RWPE2 (cell line): ENCODE measurements at regions not wholly inside any gene's neighbourhood (a gene's known extent, or its start where the extent isn't known, plus 50 kb on each side); places are given as distances from the start of the nearest gene placed in this dataset.

Source experiments
- ATAC-seq: fragments of 200-7000 bp; cut with Tn5 transposase; 3 replicates; pipeline ENCODE4 v1.9.1; 2021; ENCODE audit warnings: low read depth
- DNase-seq: peaks from one replicate; pipeline ENCODE4 v3.0.0-alpha.2; 2020; ENCODE audit warnings: low spot score
- H3K27ac ChIP-seq: fragments of 450-650 bp; 2 replicates; pipeline ENCODE4 v1.5.1; 2017; ENCODE audit warnings: mild to moderate bottlenecking; ENCODE audit not compliant: poor library complexity, severe bottlenecking
- H3K27me3 ChIP-seq: fragments of 250-450 bp; sonication (Bioruptor Pico); 2 replicates; pipeline ENCODE4 v1.5.1; 2021; ENCODE audit warnings: mild to moderate bottlenecking, moderate library complexity; ENCODE audit not compliant: insufficient read depth, poor library complexity, severe bottlenecking
- H3K36me3 ChIP-seq: fragments of 250-450 bp; sonication (Bioruptor Pico); 2 replicates; pipeline ENCODE4 v1.5.1; 2020; ENCODE audit warnings: low read depth, mild to moderate bottlenecking, moderate library complexity
- H3K4me1 ChIP-seq: fragments of 250-450 bp; sonication (Bioruptor Pico); 2 replicates; pipeline ENCODE4 v1.5.1; 2021; ENCODE audit warnings: mild to moderate bottlenecking, moderate library complexity; ENCODE audit not compliant: insufficient read depth, poor library complexity, severe bottlenecking
- H3K4me3 ChIP-seq: fragments of 250-450 bp; sonication (Bioruptor Pico); 2 replicates; pipeline ENCODE4 v1.5.1; 2021; ENCODE audit warnings: mild to moderate bottlenecking, moderate library complexity; ENCODE audit not compliant: severe bottlenecking
- H3K9me3 ChIP-seq: fragments of 250-450 bp; sonication (Bioruptor Pico); 2 replicates; pipeline ENCODE4 v1.5.1; 2021; ENCODE audit warnings: mild to moderate bottlenecking, moderate library complexity; ENCODE audit not compliant: severe bottlenecking
- TF ChIP-seq, protein P1 (sequence below): fragments of 450-650 bp; IDR thresholded peaks from one replicate; pipeline ENCODE4 v1.5.1; 2017; ENCODE audit warnings: mild to moderate bottlenecking, moderate library complexity; ENCODE audit not compliant: poor library complexity, severe bottlenecking

DNA sequence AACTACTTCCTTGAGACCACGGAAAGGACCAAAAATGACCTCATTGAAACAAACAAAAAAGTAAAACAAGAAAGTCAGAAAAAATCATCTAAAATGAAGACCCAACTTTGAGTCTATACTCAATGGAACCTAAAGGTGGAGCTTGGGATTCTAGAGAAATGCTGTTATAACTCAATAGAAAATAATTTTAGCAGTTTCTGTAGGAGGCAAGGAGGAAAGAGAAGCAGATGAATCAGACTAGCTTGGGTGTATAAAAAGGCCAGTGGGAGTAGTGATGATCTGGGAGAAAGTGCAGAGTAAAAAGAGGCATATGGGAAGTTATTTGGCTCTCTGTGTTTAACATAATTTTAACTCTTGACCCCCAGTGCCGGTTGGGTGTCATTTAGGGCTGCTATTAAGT lies 94.4 kb downstream of the TMCO5A start:
- Histone ChIP-seq H3K4me3 (no peak overlapping the region), H3K4me1 (no peaks in the 10 kb centered on the region), H3K27ac (no peak overlapping the region), H3K9me3 (no peaks in the 10 kb centered on the region), H3K27me3 (no peaks in the 10 kb centered on the region), H3K36me3 (no peaks in the 10 kb centered on the region)
- DNase-seq (no peak), ATAC-seq (peak; percentile 54)
- TF ChIP-seq, protein P1, sequence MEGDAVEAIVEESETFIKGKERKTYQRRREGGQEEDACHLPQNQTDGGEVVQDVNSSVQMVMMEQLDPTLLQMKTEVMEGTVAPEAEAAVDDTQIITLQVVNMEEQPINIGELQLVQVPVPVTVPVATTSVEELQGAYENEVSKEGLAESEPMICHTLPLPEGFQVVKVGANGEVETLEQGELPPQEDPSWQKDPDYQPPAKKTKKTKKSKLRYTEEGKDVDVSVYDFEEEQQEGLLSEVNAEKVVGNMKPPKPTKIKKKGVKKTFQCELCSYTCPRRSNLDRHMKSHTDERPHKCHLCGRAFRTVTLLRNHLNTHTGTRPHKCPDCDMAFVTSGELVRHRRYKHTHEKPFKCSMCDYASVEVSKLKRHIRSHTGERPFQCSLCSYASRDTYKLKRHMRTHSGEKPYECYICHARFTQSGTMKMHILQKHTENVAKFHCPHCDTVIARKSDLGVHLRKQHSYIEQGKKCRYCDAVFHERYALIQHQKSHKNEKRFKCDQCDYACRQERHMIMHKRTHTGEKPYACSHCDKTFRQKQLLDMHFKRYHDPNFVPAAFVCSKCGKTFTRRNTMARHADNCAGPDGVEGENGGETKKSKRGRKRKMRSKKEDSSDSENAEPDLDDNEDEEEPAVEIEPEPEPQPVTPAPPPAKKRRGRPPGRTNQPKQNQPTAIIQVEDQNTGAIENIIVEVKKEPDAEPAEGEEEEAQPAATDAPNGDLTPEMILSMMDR: peak; percentile 3

DNA sequence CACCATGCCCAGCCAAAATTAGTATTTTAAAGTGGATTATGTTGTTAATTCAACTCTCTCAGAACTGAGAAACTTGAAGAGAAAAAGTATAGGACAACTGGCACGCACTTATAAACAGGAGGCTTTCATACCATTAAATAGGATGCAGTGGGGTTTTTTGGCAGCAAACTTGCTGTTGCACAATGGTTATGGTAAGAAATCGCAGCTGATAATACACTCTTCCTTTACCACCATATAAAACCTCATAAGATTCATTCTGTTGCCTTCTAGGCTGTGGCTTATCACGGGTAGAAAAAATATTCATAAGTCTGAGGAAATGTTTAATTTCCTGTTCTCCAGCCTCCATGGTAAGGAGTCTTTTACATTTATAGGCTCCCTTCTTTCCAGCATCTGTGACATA lies 95.3 kb downstream of the TMCO5A start:
- Histone ChIP-seq H3K4me1 (no peaks in the 10 kb centered on the region), H3K9me3 (no peaks in the 10 kb centered on the region), H3K27me3 (no peaks in the 10 kb centered on the region), H3K36me3 (no peaks in the 10 kb centered on the region), H3K27ac (no peak overlapping the region), H3K4me3 (no peak overlapping the region)
- DNase-seq (no peak), ATAC-seq (no peak)
- TF ChIP-seq, protein P1: no peak

DNA sequence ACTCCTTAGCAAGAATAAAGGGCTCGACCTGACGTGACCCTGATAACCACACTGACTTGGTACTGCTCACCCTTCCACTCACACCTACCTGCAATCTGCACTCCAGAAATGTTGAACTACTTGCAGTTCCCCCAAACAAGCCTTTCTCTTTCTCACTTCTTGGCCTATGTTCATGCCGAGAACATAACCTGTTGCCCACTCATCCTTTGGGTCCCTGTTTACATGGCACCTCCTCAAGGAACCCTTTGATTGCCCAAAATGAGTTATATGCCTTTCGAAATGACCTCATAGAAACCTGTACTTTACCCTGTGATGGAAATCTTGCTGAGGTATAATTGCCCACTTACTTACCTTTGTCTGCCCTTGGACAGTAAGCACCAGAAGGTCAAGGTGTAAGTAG lies 96.2 kb downstream of the TMCO5A start:
- TF ChIP-seq, protein P1: no peak
- ATAC-seq (no peak), DNase-seq (no peak)
- Histone ChIP-seq H3K27ac (no peak overlapping the region), H3K4me1 (peaks cover 4% of the 10 kb centered on the region), H3K9me3 (no peaks in the 10 kb centered on the region), H3K4me3 (no peak overlapping the region), H3K27me3 (no peaks in the 10 kb centered on the region), H3K36me3 (no peaks in the 10 kb centered on the region)

DNA sequence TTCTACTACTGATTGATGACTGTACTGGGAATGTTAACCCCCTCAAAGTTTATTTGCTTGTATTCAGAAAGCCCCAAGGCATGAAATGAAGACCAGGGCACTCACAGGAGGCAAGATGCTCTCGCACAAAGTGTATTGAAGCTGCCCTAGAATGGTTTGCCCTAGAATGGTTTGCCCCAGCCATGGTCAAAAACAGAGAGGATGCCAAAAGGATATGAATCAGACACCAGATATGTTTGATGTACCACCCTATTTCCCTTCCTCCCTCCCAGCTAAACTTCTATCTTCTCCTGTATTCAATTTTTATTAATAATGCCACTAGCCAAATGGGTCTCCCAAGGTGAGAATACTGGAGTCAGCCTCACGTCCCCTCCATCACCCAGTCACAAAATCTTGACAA lies 101.3 kb downstream of the TMCO5A start:
- H3K4me3 ChIP-seq: no peak overlapping the region
- ATAC-seq: peak; percentile 34; the same call in 1 of the 3 replicates

DNA sequence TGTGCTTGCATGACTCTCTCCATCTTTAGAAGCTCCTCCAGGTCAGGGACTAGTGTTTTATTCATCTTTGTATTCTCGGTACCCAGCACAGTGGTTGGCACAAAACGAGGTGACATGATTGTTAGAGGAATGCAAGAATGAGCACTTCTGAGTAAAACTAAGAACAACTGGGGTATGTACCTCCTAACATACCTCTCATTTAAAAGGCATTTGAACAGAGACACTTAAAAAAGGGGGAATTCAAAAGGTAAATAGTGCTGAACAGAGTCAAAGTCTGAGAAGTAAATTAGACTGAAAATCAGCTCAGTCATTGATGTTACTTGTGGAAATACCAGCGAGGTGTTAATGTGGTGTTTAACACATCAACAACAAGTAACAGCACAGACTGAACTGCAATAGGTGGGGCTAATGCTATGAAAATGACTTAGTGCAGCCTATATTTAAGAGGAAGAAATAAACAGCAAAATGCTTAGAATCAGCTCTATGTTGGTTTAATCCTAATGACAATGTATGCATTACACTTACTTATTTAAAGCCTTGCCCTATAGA lies 102.4 kb downstream of the TMCO5A start:
- Histone ChIP-seq H3K4me1 (peaks cover 56% of the 10 kb centered on the region), H3K27me3 (no peaks in the 10 kb centered on the region), H3K9me3 (no peaks in the 10 kb centered on the region), H3K4me3 (no peak overlapping the region), H3K36me3 (no peaks in the 10 kb centered on the region), H3K27ac (peak overlapping the region; percentile 31)
- DNase-seq: no peak
- TF ChIP-seq, protein P1: no peak
- ATAC-seq: no peak

More for the DNA sequence above, 101.3 kb downstream of the TMCO5A start:
- Histone ChIP-seq H3K27ac (peak overlapping the region; percentile 31), H3K9me3 (no peaks in the 10 kb centered on the region), H3K4me1 (peaks cover 44% of the 10 kb centered on the region), H3K27me3 (no peaks in the 10 kb centered on the region), H3K36me3 (no peaks in the 10 kb centered on the region)
- TF ChIP-seq, protein P1: no peak
- no peak for DNase-seq
